HG03175 (cell line): ENCODE measurements at regions not wholly inside any gene's neighbourhood (a gene's known extent, or its start where the extent isn't known, plus 50 kb on each side); places are given as distances from the start of the nearest gene placed in this dataset.
"Not testable (repeated sequence)": the region's sequence is repeated elsewhere in the genome, so short reads cannot be mapped to it uniquely, and the experiment has no call there.

ENCODE experiments used
- ATAC-seq: cut with Tn5 transposase; IDR thresholded peaks from one replicate; pipeline ENCODE4 v1.9.1; 2021; ENCODE audit warnings: mild to moderate bottlenecking, moderate library complexity; ENCODE audit not compliant: unreplicated experiment

GRCh38 chr2:21330786-21331391 lies 207.1 kb downstream of the TDRD15 start:
- no peak for ATAC-seq

GRCh38 chr2:21331625-21332370 lies 208.0 kb downstream of the TDRD15 start:
- ATAC-seq = no peak

GRCh38 chr2:21332993-21333625 lies 209.3 kb downstream of the TDRD15 start:
- ATAC-seq = no peak

- no peak for ATAC-seq
Measured at GRCh38 chr2:21333684-21334083, 209.9 kb downstream of the TDRD15 start.

GRCh38 chr2:21346984-21347383 lies 223.2 kb downstream of the TDRD15 start:
- no peak for ATAC-seq

GRCh38 chr2:21353879-21354679 lies 230.3 kb downstream of the TDRD15 start:
- ATAC-seq = no peak

GRCh38 chr2:21356086-21356856 lies 232.5 kb downstream of the TDRD15 start:
- no peak for ATAC-seq

- no peak for ATAC-seq
Measured at GRCh38 chr2:21356857-21357255, 233.1 kb downstream of the TDRD15 start.

- no peak for ATAC-seq
Measured at GRCh38 chr2:21358976-21359375, 235.2 kb downstream of the TDRD15 start.

- ATAC-seq = no peak
Measured at GRCh38 chr2:21361384-21361783, 237.6 kb downstream of the TDRD15 start.

GRCh38 chr2:21361957-21362486 lies 238.3 kb downstream of the TDRD15 start:
- ATAC-seq = no peak

GRCh38 chr2:21363364-21363763 lies 239.6 kb downstream of the TDRD15 start:
- no peak for ATAC-seq

GRCh38 chr2:21367421-21367820 lies 243.7 kb downstream of the TDRD15 start:
- no peak for ATAC-seq

- no peak for ATAC-seq
Measured at GRCh38 chr2:21369787-21370186, 246.0 kb downstream of the TDRD15 start.

- ATAC-seq = no peak
Measured at GRCh38 chr2:21371499-21372003, 247.8 kb downstream of the TDRD15 start.

GRCh38 chr2:21372654-21373053 lies 248.9 kb downstream of the TDRD15 start:
- no peak for ATAC-seq

- no peak for ATAC-seq
Measured at GRCh38 chr2:21376864-21377263, 253.1 kb downstream of the TDRD15 start.

- ATAC-seq = no peak
Measured at GRCh38 chr2:21379140-21379539, 255.4 kb downstream of the TDRD15 start.

- ATAC-seq = not testable (repeated sequence)
Measured at GRCh38 chr2:21379668-21380067, 255.9 kb downstream of the TDRD15 start.

GRCh38 chr2:21381421-21381820 lies 257.7 kb downstream of the TDRD15 start:
- no peak for ATAC-seq
